ENCODE measurements at regions not wholly inside any gene's neighbourhood (a gene's known extent, or its start where the extent isn't known, plus 50 kb on each side); places are given as distances from the start of the nearest gene placed in this dataset.

GRCh38 chr14:25134184-25134583, 84.2 kb upstream of the STXBP6 start:
- DNase-seq = no peak

GRCh38 chr14:25132732-25133422, 82.9 kb upstream of the STXBP6 start:
- DNase-seq = peak; percentile 73

GRCh38 chr14:25132094-25132493, 82.1 kb upstream of the STXBP6 start:
- no peak for DNase-seq

GRCh38 chr14:25122843-25123242, 72.9 kb upstream of the STXBP6 start:
- DNase-seq = no peak

GRCh38 chr14:25122211-25122610, 72.3 kb upstream of the STXBP6 start:
- DNase-seq = no peak

- no peak for DNase-seq
Observed at GRCh38 chr14:25121337-25122129, 71.6 kb upstream of the STXBP6 start.

- DNase-seq = no peak
Observed at GRCh38 chr14:25120261-25120660, 70.3 kb upstream of the STXBP6 start.

GRCh38 chr14:25118671-25119070, 68.7 kb upstream of the STXBP6 start:
- no peak for DNase-seq

- DNase-seq = no peak
Observed at GRCh38 chr14:25117342-25117741, 67.4 kb upstream of the STXBP6 start.

GRCh38 chr14:25116607-25117006, 66.7 kb upstream of the STXBP6 start:
- DNase-seq = no peak

- DNase-seq = no peak
Observed at GRCh38 chr14:25113394-25113793, 63.4 kb upstream of the STXBP6 start.

- no peak for DNase-seq
Observed at GRCh38 chr14:25111061-25111601, 61.2 kb upstream of the STXBP6 start.

GRCh38 chr14:25110106-25110505, 60.2 kb upstream of the STXBP6 start:
- no peak for DNase-seq

GRCh38 chr14:25108959-25109358, 59.0 kb upstream of the STXBP6 start:
- DNase-seq = no peak

GRCh38 chr14:25108291-25108690, 58.3 kb upstream of the STXBP6 start:
- DNase-seq = no peak

GRCh38 chr14:25103820-25104219, 53.9 kb upstream of the STXBP6 start:
- no peak for DNase-seq

- no peak for DNase-seq
Observed at GRCh38 chr14:25103271-25103670, 53.3 kb upstream of the STXBP6 start.

- DNase-seq = no peak
Observed at GRCh38 chr14:25102788-25103187, 52.8 kb upstream of the STXBP6 start.

- no peak for DNase-seq
Observed at GRCh38 chr14:25101276-25101675, 51.3 kb upstream of the STXBP6 start.

Measured in NCI-H2107 (cell line).